Activated CD4-positive, alpha-beta T cell treated with anti-CD3 and anti-CD28 coated beads, Interleukin-2, amount 50 U/mL, for 16 hours (primary cell): ENCODE measurements at regions not wholly inside any gene's neighbourhood (a gene's known extent, or its start where the extent isn't known, plus 50 kb on each side); places are given as distances from the start of the nearest gene placed in this dataset.

Source experiments
- DNase-seq: peaks from one replicate; pipeline ENCODE4 v3.0.0-alpha.2; 2020

DNA sequence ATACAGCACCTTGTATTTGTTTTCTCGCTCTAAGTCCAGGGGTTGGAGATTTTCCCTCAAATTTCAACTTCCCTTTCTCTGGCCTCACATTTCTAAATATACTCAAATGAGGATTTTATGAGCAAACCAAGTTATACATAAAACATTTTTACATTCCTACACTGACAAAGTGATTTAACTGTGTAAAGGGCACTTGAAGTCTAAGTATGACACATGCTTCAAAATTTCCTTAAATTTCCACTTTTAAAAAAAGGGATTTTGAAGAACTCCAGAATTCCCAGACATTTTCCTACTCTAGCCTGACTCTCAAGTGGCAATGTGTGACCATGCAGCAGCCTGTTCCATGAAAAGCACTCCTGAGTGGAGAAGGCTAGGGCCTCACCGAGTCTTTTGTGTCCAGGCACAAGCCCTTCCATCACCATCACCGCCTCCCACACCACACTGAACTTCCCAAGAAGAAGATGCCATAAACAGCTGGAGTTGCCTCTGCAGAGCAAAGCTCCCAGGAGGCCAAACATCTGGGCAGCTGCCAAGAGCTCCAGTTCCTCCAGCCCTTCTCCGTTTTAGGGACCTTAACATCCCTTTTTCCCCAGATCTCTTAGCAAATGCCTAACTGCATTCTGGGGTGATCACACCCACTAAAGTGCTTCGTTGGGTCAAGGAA is 68.9 kb downstream of the NCR2 start:
- DNase-seq, result no peak

DNA sequence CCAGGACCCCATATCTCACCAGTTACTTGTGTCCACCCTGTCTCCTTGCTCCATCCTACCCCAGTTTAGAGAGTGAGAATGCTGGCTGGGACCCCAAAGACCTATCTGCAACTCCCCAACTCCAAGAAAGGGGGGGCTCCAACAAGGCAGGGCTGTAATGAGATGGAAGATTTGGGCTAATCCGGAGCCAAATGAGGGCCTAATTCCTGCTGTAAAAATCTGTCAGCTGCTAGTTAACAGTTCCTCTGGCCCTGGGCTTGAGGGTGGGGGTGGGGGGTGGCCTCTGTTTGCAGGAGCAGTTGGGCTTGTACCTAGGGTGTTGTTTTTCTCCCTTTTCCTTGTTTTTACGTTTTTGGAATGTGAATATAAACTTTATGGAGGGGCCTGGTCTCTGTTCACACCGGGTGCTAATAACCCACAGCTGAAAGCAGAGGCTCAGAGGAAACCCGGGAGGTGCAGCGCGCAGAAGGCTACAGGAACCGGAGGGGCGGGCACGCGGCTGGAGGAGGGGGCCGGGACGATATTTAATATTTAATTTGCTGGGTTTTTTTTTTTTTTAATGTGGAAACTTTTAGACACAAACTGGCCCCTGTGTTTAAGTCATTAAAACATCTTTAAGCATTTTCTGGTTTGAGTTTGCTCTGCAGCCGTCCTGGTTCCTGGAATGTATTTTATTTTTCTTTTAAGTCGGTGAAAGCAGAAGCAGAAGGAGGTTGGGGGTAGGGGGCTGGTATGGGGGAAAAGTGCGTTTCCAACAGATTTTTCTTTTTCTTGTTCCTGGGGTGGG is 70.7 kb downstream of the NCR2 start:
- DNase-seq, result no peak

DNA sequence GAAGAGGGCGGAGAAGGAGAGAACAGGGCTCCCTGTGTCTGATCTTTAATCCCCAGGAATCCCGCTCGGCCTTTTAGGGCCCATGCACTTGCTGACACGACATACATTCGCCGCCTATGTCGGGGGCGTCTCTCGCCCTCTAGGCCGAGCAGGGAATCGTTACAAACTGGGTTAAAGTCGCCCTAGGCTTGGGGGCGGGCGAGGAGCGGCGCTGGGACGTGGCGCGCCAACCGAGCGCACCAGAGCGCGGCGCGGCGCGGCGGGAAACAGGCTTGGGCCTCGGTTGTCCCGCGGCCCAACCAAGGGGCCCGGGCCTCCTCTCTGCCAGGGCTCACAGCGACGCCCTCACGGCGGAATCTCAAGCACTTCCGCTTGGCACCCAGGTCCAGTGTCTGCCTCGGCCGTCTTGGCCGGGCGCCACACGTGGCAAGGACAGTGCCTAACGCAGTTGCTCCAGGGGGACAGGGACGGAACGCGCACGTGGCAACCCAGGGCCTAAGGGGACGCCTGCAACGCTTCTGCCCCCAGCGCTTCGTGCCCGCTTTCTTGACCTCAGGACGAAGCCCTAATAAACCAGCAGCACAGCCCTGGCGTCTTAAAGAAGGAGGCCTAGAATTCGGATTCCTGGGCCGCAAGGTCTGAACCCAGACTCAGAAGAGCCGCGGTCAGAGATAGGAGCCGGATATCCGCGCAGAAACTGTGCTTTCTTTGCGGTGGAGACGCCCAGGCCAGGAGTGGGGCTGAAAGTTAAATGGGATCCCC is 71.5 kb downstream of the NCR2 start:
- no peak for DNase-seq

DNA sequence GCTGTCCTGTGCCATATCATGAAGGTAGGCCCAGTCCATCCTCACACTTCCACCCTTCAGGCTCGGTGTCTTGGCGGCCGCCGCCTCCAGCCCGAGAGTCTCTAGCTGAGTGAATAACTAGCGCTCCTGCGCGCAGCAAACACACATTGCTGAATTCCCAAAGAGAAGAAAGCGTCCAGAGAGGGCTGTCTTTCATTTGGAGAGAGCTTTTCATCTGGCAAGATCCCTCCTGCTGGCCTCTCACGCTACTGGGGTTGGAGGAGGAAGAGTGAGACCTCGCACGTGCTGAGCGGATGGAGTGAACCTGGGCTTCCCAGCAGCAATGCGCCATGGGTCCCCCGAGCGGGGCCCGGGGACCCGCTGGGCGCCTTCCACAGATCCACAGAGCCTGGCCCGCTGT is 73.2 kb downstream of the NCR2 start:
- no peak for DNase-seq

DNA sequence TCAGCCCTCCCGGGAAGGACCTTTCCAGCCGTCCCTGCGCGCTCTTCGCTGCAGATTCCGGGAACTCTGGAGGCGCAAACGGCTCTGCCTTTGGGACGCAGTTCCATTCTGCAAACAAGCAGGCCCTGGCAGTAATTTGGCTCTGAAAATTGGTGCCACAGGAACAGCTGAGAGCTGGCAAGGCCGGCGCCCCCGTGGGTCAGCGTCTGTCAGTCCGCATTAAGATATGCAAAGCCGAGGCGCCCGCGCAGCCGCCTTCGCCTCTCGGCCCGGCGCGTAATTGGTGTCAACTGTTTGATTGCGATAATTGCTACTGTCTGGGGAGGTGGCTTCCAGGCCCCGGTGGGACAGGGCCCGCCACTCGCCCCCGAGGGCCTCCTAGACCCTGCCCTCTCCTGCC is 73.6 kb downstream of the NCR2 start:
- no peak for DNase-seq

DNA sequence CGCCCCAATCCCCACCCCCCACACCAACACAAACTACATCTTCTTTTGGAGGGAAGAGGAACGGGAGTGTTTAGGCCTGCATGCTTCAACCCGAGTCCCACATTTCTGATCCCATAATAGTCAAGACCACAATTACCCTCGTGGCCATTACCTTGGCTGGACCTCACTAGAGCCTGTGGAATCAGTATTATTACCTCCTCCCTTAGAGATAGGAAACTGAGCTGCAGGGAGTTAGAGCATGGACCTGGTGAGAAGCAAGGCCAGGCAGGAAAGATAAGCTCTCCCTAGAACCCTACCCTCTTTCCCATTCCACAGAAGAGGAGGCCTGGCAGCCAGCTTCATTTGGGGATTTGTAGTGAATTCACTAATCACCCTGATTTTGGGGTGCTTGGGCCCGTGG is 74.1 kb downstream of the NCR2 start:
- no peak for DNase-seq

DNA sequence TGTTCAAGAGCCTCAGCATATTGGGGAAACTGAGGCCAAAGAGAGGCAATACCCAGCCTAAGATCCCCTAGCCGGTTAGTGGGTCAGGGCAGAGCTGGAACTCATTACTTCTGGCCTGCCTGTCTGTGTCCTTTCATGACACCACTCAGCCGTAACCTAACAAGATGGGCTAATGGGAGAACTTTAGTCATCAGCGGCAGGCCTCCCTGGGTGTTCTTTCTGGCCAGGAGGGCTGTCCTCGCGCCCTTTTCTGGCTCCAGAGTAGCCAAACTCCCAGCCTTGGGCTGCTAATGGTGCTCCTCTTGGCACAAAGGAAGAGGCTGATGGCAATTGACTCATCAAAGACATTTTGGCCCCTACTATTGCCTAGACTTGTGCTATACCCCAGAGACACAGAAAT is 76.6 kb downstream of the NCR2 start:
- DNase-seq, result no peak

DNA sequence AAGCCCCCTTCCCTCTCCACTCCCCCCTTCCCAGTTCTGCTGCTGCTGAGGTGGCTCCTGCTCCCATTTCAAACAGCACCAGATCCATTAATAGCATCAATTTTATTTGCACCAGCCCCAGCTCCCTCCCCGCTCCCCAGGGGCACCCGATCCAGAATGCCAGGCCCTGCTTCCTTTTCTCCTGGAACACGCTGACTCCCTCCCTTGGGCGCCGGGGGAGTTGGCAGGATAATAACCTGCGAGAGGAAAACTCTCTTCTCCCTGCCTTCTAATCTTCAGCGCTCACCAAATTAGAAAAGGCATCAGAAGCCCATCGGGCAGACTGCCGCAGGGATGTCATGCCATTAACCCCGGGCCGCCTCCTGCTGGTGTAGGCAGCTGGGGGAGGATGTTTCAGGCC is 77.8 kb downstream of the NCR2 start:
- no peak for DNase-seq

DNA sequence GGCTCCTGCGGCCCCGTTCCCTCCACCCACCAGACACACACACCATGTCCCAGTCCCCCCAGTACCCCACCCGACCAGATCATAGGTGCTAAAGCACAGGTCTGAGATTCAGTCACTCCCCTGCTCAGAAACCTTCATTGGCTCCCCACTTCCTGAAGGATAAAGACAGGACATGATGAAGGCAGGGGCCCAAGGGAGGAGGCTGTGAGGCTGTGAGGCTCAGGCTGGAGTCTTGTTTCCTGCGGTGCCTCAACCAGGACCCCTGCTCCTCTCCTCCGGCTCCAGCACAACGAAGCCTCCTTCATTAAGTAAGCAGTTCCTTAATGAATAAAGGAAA is 81.1 kb downstream of the NCR2 start:
- DNase-seq, result no peak

DNA sequence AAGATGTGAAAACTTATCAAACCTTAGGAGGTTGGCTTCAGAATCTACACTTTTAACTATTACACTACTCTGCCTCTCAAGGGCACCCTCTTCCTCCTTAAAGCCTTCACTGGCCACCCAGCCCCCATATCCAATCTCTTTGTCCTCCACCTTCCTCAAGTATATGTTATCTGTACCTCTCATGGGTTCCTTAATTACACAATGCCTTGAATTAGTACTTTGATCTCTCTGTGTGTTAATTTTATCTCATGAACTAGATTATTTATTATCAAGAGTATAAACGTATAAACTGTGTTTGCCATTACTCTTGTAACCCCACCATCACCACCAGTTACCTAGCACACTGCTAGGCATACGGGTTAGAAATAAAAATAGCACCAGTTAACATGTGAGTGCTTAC is 83.3 kb downstream of the NCR2 start:
- DNase-seq, result no peak

DNA sequence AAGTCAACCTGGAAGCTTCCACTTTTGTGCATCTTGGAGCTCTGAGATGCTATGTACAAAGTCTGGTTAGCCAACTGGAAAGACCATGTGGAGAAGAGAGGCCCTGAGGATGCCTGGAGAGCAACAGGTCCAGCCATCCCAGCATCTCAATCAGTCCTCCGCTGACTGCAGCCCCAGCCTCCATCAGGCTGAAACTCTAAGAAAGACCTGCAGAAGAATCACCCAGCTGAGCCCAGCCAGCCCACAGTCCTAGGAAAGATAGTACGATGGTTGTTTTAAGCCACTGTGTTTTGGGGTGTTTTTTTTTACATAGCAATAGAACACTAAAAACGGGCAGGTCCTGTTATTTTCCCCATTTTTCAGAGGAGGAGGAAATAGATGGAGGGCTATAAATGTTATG is 84.0 kb downstream of the NCR2 start:
- DNase-seq, result no peak

DNA sequence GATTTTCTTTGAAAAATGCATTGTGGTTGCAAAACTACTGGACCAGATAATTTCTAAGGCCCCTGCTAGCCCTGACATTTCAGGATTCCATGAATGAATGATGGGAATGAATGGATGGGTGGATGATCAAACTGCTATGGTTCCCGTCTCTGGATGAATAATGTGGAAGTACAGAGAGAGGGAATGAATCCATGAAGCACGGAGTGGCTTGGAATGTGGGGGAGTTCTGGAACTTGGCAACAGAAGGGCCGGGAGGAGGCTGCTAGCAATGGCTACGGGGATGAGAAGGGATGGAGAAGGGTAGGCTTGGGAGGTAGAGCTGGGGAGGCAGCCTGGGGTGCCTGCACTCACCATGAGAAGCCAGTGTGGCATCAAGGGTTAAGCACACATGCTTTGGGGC is 84.8 kb downstream of the NCR2 start:
- no peak for DNase-seq

DNA sequence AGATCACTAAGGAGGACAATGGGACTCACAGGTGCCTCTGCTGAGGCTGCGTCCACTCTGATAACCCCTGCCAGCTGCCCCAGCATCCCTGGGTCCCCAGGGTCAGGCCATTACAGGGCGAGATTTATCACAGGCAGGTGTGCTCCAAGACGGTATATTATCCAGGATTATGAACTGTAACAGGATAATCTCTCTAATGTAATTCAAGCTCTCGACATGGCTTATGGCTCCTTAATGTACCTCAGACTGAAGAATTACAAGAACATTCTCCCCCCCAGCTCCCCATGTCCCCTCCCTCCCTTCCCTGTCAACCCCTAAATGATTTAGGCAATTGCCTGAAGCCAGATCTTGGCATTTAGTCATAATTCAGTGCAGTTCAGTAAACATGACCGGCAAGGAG is 86.8 kb downstream of the NCR2 start:
- DNase-seq, result no peak

DNA sequence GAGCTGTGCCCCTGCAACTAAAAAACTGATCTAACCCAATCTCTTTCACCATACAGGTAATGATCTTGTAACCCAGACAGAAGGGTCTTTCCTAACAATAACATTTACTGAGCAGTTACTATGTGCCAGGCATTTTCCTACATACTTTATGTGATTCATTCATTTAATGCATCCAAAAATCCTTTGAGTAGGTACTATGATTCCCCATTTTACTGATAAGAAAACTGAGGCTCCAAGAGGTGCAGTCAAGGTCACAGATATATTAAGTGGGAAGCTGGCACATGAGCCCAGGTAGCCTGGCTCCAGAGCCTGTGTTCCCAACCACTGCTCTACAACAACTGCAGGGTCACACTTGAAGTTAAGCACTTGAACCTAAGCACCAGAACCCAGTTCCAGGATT is 87.6 kb downstream of the NCR2 start:
- no peak for DNase-seq

DNA sequence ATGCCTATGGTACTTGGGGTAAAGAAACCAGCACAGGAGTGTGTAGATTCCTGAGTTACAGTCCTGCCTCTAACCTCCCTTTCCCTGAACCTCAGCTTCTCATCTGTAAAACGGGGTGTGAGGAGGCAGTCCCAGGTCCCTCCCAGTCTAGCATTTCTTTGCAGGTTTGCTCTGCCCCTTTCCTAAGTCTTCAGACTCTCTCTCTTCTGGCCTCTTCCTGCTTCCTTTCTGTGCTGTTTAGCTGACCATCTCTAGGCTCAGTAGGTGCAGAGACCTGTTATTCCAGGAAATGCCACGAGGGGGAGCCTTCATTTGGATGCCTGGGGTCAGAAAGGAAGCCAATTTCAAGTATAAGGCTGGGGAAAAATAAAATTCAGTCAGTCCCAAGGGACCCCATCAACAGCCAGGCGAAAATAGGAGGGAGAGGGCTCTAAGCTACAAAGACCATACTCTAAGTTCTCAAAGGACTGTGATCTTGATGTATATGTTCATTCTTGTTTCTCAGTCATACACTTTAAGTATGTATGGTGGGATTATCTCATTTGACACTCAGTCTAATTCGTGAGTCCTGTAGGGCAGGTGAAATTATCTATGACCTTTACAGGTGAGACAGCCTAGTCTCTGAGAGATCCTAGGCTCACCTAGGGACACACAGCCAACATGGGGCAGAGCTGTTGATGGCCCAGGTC is 89.1 kb downstream of the NCR2 start:
- DNase-seq, result peak; percentile 76

DNA sequence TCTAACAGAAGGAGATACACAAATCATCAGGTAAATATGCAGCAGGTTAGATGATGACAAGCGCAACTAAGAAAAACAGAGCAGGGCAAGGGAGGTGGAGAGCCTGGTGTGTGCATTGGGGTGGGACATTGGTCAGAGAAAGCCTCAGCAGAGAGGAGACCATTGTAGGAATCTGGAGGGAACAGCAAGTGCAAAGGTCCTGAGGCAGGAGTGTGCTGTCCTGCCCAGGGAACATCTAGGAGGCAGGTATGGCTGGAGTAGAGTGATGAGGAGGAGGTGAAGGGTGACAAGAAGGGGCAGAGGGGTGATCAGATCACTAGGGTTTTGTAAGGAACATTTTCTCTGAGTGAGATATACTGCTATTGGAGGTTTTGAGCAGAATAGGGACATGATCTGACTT is 90.1 kb downstream of the NCR2 start:
- DNase-seq, result no peak

DNA sequence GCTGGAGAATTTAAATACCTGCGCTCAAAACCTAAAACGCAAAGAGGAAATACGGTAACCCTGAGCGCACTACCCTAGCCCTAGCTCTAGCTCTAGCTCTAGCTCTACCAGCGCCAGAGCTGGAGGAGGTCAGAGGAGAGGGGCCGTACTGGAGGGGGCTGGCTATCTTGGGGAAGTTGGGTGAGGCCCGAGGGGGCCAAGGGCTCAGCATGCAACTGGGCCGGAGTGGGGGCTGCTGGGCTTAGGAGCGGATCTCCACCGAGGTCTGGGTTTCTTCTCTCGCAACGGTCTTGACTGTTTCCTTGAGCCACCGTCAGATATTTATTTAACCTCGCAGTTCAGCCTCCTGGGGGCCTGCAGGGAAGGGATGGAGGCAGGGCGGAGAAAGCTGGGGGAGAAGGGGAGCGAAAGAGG is 91.0 kb downstream of the NCR2 start:
- DNase-seq, result no peak

DNA sequence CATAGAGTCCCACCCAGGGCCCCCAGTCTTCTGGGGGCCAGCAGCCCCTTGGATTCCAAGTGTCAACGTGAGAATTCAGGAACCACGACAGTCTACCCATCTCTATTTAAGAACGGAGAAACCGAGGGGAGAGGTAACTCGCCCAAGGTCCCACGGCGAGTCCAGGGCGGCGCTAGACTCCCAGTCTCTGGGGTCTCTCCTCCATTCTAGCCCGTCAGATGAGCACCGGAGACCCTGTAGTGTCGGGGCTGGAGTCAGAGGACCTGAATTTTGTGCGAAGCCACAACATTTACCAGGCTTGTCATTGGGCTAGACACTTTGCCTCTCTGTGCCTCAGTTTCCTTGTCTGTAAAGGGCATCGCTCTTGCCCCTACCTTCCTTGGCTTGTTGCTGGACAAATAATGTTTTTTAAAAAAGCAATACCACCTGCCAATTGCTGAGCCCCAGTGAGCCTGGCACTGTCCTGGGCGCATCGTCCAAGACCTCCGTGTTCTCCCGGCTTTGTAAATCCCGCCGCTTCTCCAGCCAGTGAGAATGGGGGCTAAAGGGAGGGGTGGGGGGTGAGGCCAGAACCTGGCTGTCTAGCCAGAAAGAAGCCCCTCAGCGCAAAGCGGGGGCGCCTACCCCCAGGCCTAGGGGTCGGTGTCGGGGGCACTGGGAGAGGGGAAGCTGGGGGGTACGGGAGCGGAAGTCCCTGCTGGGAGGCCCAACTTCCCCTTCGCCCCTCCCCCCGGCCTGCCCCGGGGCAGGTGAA is 91.7 kb downstream of the NCR2 start:
- no peak for DNase-seq

DNA sequence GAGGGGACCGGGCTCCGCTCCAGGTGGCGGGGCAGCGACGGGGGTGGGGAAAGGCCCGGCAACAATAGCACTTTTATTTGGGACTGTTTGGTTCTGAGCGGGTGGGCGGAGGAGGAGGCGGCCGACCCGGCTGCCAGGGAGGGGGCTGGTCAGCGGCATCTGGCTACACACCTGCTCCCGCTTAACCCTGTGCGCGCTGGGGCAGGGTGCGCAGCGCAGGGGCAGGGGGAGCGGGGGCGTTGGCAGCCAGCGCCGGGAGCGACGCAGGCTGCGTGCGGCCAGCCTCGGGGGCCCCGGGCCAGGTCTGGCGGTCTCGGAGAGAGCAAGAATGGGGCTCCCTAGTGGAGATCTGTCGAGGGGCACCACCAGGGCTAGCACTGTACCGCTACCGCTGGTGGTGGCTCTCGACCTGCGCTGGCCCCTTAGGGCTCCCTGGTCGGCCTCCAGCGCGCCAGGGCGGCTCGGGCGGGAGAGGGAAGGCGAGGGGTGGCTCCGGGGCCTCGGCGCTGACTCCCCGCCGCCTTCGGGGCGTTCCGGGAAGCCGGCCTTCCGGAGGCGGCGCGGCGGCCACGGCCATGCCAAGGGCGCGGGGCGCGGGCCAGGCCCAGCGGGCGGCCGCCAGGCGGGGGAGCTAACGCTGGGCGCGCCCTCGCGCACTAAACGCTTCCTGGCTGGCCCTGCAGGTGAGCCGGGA is 92.4 kb downstream of the NCR2 start:
- DNase-seq, result no peak

DNA sequence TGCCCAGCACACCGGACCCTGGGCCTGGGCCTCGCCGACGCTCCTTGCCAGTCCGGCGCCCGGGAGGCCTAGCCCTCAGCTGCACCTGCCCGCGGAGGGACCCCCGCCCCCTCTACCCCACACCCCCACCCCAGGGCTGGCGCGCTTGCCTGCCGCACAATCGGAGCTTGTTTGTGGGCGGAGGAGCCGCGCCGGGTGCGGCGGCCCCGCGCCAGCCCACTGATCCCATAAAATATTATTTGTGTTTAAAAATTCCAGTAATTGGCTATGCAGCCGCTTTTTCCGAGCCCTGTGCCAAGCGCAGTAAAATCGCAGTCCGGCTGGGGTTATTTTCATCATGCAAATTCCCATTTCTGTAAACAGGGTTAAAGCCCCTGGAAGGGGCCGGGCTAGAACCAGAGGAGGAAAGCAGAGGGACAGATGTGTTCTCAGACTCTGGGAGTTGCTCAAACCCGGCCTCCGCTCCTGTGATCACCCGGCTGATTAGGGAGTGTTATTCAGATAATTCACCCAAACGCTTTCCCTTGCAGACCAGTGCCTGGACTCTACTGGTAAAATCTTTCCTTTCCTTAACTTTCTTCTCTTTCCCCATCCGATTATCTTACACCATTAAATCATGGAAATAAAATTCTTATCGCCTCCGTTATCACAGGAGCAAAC is 93.1 kb downstream of the NCR2 start:
- no peak for DNase-seq

DNA sequence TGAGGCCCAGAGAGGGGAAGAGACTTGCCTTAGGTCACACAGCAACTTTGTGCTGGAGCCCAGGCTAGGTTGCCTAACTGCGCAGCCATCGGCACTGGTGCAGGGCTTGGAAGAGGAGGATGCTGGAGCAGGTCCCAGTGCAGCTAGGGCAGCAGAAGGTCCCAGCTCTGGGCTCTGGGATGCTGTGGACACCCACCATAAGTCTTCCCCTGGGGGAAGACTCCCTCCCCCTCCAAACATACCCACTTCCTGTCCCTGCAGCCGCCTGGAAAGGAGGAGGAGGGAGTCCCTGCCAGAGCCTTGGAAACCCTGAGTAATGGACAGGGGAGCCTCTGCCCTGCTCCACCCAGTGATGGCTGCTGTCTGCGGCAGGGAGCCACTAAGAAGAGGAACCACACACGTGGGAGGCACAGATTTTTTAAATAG is 93.6 kb downstream of the NCR2 start:
- peak; percentile 25 for DNase-seq
